Brain microvascular endothelial cell (primary cell): ENCODE measurements at regions not wholly inside any gene's neighbourhood (a gene's known extent, or its start where the extent isn't known, plus 50 kb on each side); places are given as distances from the start of the nearest gene placed in this dataset.

Experiments
- DNase-seq: peaks from one replicate; pipeline ENCODE4 v3.0.0-alpha.2; 2020
- H3K27ac ChIP-seq: fragments of 250-450 bp; sonication (Bioruptor Pico); 2 replicates; pipeline ENCODE4 v1.5.1; 2020; ENCODE audit warnings: mild to moderate bottlenecking, moderate library complexity
- H3K27me3 ChIP-seq: fragments of 250-450 bp; sonication (Bioruptor Pico); replicated peaks from 2 replicates; pipeline ENCODE4 v1.5.1; 2020; ENCODE audit warnings: mild to moderate bottlenecking
- H3K36me3 ChIP-seq: fragments of 250-450 bp; sonication (Bioruptor Pico); replicated peaks from 2 replicates; pipeline ENCODE4 v1.5.1; 2020; ENCODE audit warnings: mild to moderate bottlenecking
- H3K4me3 ChIP-seq: 2 replicates; pipeline ENCODE4 v1.5.1; 2011; ENCODE audit warnings: low read depth, mild to moderate bottlenecking, control low read depth, low read length, moderate library complexity
- in situ Hi-C: cut with HindIII; loops from 2 replicates; pipeline ENCODE4 v1.10.0; 2017; ENCODE audit warnings: low sequenced_read_pairs, low pct_ligation_motif_present
- TF ChIP-seq, protein P1 (sequence below): IDR thresholded peaks from 2 replicates; pipeline ENCODE4 v1.5.1; 2011; ENCODE audit warnings: low read depth, mild to moderate bottlenecking, moderate library complexity, low read length, control low read depth, inconsistent platforms; ENCODE audit errors: missing control alignments

DNA sequence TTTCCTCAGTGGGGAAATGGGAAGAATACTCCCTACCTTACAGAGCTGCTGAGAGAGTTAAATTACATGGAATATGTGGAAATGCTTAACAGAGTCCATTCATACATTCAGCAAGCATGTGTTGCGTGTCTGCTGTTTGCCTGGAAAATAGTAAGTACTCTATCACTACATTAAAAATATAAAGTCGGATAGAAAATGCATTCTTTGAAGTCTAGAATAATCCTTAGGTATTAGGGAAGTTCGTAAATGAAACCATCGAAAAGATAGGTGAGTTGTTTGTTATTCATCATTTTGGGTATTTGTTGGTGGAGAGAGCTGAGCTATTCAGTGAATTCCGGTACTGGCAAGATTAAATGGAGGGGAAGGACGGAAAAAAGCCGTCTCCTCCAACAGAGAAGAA, 200.1 kb downstream of the OPA1 start:
- TF ChIP-seq, protein P1, sequence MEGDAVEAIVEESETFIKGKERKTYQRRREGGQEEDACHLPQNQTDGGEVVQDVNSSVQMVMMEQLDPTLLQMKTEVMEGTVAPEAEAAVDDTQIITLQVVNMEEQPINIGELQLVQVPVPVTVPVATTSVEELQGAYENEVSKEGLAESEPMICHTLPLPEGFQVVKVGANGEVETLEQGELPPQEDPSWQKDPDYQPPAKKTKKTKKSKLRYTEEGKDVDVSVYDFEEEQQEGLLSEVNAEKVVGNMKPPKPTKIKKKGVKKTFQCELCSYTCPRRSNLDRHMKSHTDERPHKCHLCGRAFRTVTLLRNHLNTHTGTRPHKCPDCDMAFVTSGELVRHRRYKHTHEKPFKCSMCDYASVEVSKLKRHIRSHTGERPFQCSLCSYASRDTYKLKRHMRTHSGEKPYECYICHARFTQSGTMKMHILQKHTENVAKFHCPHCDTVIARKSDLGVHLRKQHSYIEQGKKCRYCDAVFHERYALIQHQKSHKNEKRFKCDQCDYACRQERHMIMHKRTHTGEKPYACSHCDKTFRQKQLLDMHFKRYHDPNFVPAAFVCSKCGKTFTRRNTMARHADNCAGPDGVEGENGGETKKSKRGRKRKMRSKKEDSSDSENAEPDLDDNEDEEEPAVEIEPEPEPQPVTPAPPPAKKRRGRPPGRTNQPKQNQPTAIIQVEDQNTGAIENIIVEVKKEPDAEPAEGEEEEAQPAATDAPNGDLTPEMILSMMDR = no peak
- in situ Hi-C loops = no loop called here
- no peak for DNase-seq
- Histone ChIP-seq H3K4me3 (no peak overlapping the region), H3K27ac (no peak overlapping the region), H3K27me3 (peaks cover 84% of the 10 kb centered on the region), H3K36me3 (no peaks in the 10 kb centered on the region)

GRCh38 chr3:193794002-193794881, 201.2 kb downstream of the OPA1 start:
- in situ Hi-C loops = no loop called here
- no peak for DNase-seq

GRCh38 chr3:193795062-193795690, 202.2 kb downstream of the OPA1 start:
- DNase-seq = no peak
- Histone ChIP-seq H3K36me3 (no peaks in the 10 kb centered on the region), H3K4me3 (no peak overlapping the region), H3K27me3 (peaks cover 68% of the 10 kb centered on the region), H3K27ac (no peak overlapping the region)
- in situ Hi-C loops = no loop called here
- TF ChIP-seq, protein P1 = no peak

More at GRCh38 chr3:193794002-193794881, 201.2 kb downstream of the OPA1 start:
- Histone ChIP-seq H3K27me3 (peaks cover 77% of the 10 kb centered on the region), H3K4me3 (no peak overlapping the region), H3K27ac (no peak overlapping the region), H3K36me3 (no peaks in the 10 kb centered on the region)
- TF ChIP-seq, protein P1 = no peak

GRCh38 chr3:193796089-193796488, 203.1 kb downstream of the OPA1 start:
- in situ Hi-C loops = no loop called here
- peaks cover 67% of the 10 kb centered on the region for H3K27me3 ChIP-seq

GRCh38 chr3:193797566-193797965, 204.6 kb downstream of the OPA1 start:
- H3K27ac ChIP-seq = no peak overlapping the region
- no peak overlapping the region for H3K4me3 ChIP-seq
- DNase-seq = no peak
- TF ChIP-seq, protein P1 = no peak
- H3K36me3 ChIP-seq = no peaks in the 10 kb centered on the region
- in situ Hi-C loops = no loop called here
- H3K27me3 ChIP-seq = peaks cover 59% of the 10 kb centered on the region

More at GRCh38 chr3:193796089-193796488, 203.1 kb downstream of the OPA1 start:
- Histone ChIP-seq H3K36me3 (no peaks in the 10 kb centered on the region), H3K4me3 (no peak overlapping the region), H3K27ac (no peak overlapping the region)
- TF ChIP-seq, protein P1 = no peak
- DNase-seq = no peak
